ENCODE measurements at regions not wholly inside any gene's neighbourhood (a gene's known extent, or its start where the extent isn't known, plus 50 kb on each side); places are given as distances from the start of the nearest gene placed in this dataset.

DNA sequence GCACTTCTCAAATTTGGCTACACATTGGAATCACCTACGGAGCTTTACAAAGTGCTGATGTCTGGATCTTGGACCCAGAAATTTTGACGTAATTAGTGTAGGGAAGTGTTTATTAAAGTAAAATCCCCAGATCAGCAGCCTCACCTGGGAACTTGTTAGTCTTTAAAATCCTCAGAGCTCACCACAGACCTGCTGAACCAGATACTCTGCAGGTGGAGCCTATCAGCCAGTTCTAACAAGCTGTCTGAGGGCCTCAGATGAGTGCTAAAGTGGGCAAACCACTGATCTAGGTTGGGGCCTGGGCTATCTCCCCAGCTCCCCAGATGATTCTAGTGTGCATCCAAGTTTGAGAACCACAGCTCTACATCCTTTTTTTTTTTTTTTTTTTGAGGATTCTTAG is 436.0 kb downstream of the ETS1 start:
- TF ChIP-seq POLR2A (IDR thresholded peaks at IDR 0.05), result no peak
- TF ChIP-seq, protein P1, sequence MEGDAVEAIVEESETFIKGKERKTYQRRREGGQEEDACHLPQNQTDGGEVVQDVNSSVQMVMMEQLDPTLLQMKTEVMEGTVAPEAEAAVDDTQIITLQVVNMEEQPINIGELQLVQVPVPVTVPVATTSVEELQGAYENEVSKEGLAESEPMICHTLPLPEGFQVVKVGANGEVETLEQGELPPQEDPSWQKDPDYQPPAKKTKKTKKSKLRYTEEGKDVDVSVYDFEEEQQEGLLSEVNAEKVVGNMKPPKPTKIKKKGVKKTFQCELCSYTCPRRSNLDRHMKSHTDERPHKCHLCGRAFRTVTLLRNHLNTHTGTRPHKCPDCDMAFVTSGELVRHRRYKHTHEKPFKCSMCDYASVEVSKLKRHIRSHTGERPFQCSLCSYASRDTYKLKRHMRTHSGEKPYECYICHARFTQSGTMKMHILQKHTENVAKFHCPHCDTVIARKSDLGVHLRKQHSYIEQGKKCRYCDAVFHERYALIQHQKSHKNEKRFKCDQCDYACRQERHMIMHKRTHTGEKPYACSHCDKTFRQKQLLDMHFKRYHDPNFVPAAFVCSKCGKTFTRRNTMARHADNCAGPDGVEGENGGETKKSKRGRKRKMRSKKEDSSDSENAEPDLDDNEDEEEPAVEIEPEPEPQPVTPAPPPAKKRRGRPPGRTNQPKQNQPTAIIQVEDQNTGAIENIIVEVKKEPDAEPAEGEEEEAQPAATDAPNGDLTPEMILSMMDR (IDR thresholded peaks at IDR 0.05), result no peak

All from uterus (tissue), 2 donors.